OCI-LY3 (cell line): ENCODE measurements at regions not wholly inside any gene's neighbourhood (a gene's known extent, or its start where the extent isn't known, plus 50 kb on each side); places are given as distances from the start of the nearest gene placed in this dataset.

ENCODE experiments used
- H2AFZ ChIP-seq: fragments of 200-600, 300-600 bp; shearing (Covaris generic); 2 replicates; pipeline ENCODE4 v1.6.0; 2014; ENCODE audit warnings: antibody characterized with exemption, low read depth, low read length
- H3K27ac ChIP-seq: fragments of 200-600, 300-600 bp; sonication (generic); 2 replicates; pipeline ENCODE4 v1.5.1; 2014; ENCODE audit warnings: mild to moderate bottlenecking, low read length, moderate library complexity, mixed read lengths
- H3K27me3 ChIP-seq: fragments of 200-600, 300-600 bp; sonication (generic); 2 replicates; pipeline ENCODE4 v1.6.1; 2014; ENCODE audit warnings: low read depth, low read length, mixed read lengths
- H3K36me3 ChIP-seq: fragments of 200-600, 300-600 bp; sonication (generic); replicated peaks from 2 replicates; pipeline ENCODE3; 2014; ENCODE audit warnings: low read depth, low read length, mixed read lengths
- H3K4me1 ChIP-seq: fragments of 300-600, 200-600 bp; sonication (generic); 2 replicates; pipeline ENCODE4 v1.6.1; 2014; ENCODE audit warnings: low read length, mixed read lengths
- H3K4me2 ChIP-seq: fragments of 200-600, 300-600 bp; sonication (generic); 2 replicates; pipeline ENCODE4 v1.6.1; 2014; ENCODE audit warnings: low read length, mixed read lengths
- H3K4me3 ChIP-seq: fragments of 300-600, 200-600 bp; sonication (generic); 2 replicates; pipeline ENCODE4 v1.5.1; 2014; ENCODE audit warnings: antibody characterized with exemption, mild to moderate bottlenecking, low read length, moderate library complexity
- H3K79me2 ChIP-seq: fragments of 300-600, 200-600 bp; shearing (Covaris generic); 2 replicates; pipeline ENCODE4 v1.6.1; 2014; ENCODE audit warnings: mild to moderate bottlenecking, low read length, mixed read lengths
- H3K9ac ChIP-seq: fragments of 300-600, 200-600 bp; shearing (Covaris generic); 2 replicates; pipeline ENCODE4 v1.6.0; 2014; ENCODE audit warnings: mild to moderate bottlenecking, low read length, moderate library complexity
- H3K9me3 ChIP-seq: fragments of 200-600, 300-600 bp; shearing (Covaris generic); 2 replicates; pipeline ENCODE4 v1.6.1; 2014; ENCODE audit warnings: low read length, mixed read lengths; ENCODE audit not compliant: insufficient read depth
- H4K20me1 ChIP-seq: fragments of 200-600, 300-600 bp; sonication (generic); 2 replicates; pipeline ENCODE4 v1.6.1; 2016; ENCODE audit warnings: low read length, mixed read lengths; ENCODE audit not compliant: insufficient read depth
- CTCF ChIP-seq: fragments of 200-600, 300-600 bp; sonication (generic); IDR thresholded peaks from 2 replicates; pipeline ENCODE4 v1.5.1; 2014; ENCODE audit warnings: antibody characterized with exemption, low read length, low read depth
- EZH2phosphoT487 ChIP-seq: fragments of 200-600 bp; shearing (Covaris generic); IDR thresholded peaks from 2 replicates; pipeline ENCODE4 v1.6.1; 2018; ENCODE audit warnings: antibody characterized with exemption, mixed run types, low read depth

- H3K27ac ChIP-seq, result no peak overlapping the region
Observed at GRCh38 chr4:85152480-85152879, 186.0 kb upstream of the WDFY3 start.

GRCh38 chr4:85153221-85153620 lies 186.7 kb upstream of the WDFY3 start:
- Histone ChIP-seq H3K4me2 (no peak overlapping the region), H3K27me3 (no peaks in the 10 kb centered on the region), H3K9me3 (no peaks in the 10 kb centered on the region), H2AFZ (no peak overlapping the region), H3K27ac (no peak overlapping the region), H3K4me1 (peaks cover 14% of the 10 kb centered on the region), H3K79me2 (no peaks in the 10 kb centered on the region), H3K36me3 (no peaks in the 10 kb centered on the region), H3K4me3 (no peak overlapping the region), H4K20me1 (no peaks in the 10 kb centered on the region), H3K9ac (no peak overlapping the region)
- TF ChIP-seq EZH2phosphoT487, result no peak
- no peak for TF ChIP-seq CTCF

More at GRCh38 chr4:85152480-85152879, 186.0 kb upstream of the WDFY3 start:
- Histone ChIP-seq H3K79me2 (no peaks in the 10 kb centered on the region), H3K36me3 (no peaks in the 10 kb centered on the region), H3K4me1 (peaks cover 17% of the 10 kb centered on the region), H3K27me3 (no peaks in the 10 kb centered on the region), H3K4me3 (no peak overlapping the region), H3K9me3 (no peaks in the 10 kb centered on the region), H2AFZ (no peak overlapping the region), H4K20me1 (no peaks in the 10 kb centered on the region), H3K4me2 (no peak overlapping the region), H3K9ac (no peak overlapping the region)
- no peak for TF ChIP-seq CTCF
- no peak for TF ChIP-seq EZH2phosphoT487

- H3K27ac ChIP-seq, result no peak overlapping the region
- H3K4me2 ChIP-seq, result no peak overlapping the region
- no peaks in the 10 kb centered on the region for H3K27me3 ChIP-seq
- H2AFZ ChIP-seq, result no peak overlapping the region
- no peaks in the 10 kb centered on the region for H4K20me1 ChIP-seq
- H3K9ac ChIP-seq, result no peak overlapping the region
- TF ChIP-seq CTCF, result no peak
- TF ChIP-seq EZH2phosphoT487, result no peak
- no peak overlapping the region for H3K4me3 ChIP-seq
- H3K9me3 ChIP-seq, result no peaks in the 10 kb centered on the region
- no peaks in the 10 kb centered on the region for H3K79me2 ChIP-seq
- no peaks in the 10 kb centered on the region for H3K36me3 ChIP-seq
- peaks cover 14% of the 10 kb centered on the region for H3K4me1 ChIP-seq
Observed at GRCh38 chr4:85154591-85154990, 188.1 kb upstream of the WDFY3 start.

- no peak overlapping the region for H3K27ac ChIP-seq
- H3K4me2 ChIP-seq, result no peak overlapping the region
- no peaks in the 10 kb centered on the region for H3K36me3 ChIP-seq
- no peaks in the 10 kb centered on the region for H3K27me3 ChIP-seq
- no peaks in the 10 kb centered on the region for H3K79me2 ChIP-seq
- no peak overlapping the region for H3K4me3 ChIP-seq
- no peak overlapping the region for H3K9ac ChIP-seq
- TF ChIP-seq CTCF (no peak), EZH2phosphoT487 (no peak)
- H2AFZ ChIP-seq, result no peak overlapping the region
- no peaks in the 10 kb centered on the region for H3K4me1 ChIP-seq
- H4K20me1 ChIP-seq, result no peaks in the 10 kb centered on the region
- H3K9me3 ChIP-seq, result no peaks in the 10 kb centered on the region
Observed at GRCh38 chr4:85165808-85166207, 199.3 kb upstream of the WDFY3 start.
